Colonic mucosa (tissue), 4 donors: ENCODE measurements at regions not wholly inside any gene's neighbourhood (a gene's known extent, or its start where the extent isn't known, plus 50 kb on each side); places are given as distances from the start of the nearest gene placed in this dataset.
"Not testable (repeated sequence)": the region's sequence is repeated elsewhere in the genome, so short reads cannot be mapped to it uniquely, and the experiment has no call there.

Experiments
- DNase-seq: peaks from one replicate; pipeline ENCODE4 v3.0.0-alpha.2; 2020
- H3K27ac ChIP-seq: fragments of 200-600 bp; one replicate; pipeline ENCODE4 v1.8.0; 2021
- H3K27me3 ChIP-seq: fragments of 200-600 bp; one replicate; pipeline ENCODE4 v1.8.0; 2021
- H3K36me3 ChIP-seq: fragments of 200-600 bp; one replicate; pipeline ENCODE4 v1.8.0; 2021
- H3K4me1 ChIP-seq: fragments of 200-600 bp; one replicate; pipeline ENCODE4 v1.8.0; 2021; ENCODE audit warnings: mild to moderate bottlenecking
- H3K4me3 ChIP-seq: fragments of 200-600 bp; one replicate; pipeline ENCODE4 v1.8.0; 2021
- H3K9ac ChIP-seq, 2 donors: one replicate each; pipeline ENCODE4 v1.7.0; 2013; ENCODE audit warnings: control low read depth in 2 of 2, low read depth in 2 of 2, low read length in 2 of 2
- H3K9me3 ChIP-seq: fragments of 200-600 bp; one replicate; pipeline ENCODE4 v1.8.0; 2021
- CTCF ChIP-seq: fragments of 200-600 bp; IDR thresholded peaks from one replicate; pipeline ENCODE4 v1.8.0; 2022; ENCODE audit warnings: antibody characterized with exemption, mild to moderate bottlenecking
- intact Hi-C: fragments of 100-400 bp; cut with DNase I; formaldehyde crosslinking; loops from one replicate; pipeline ENCODE4 v1.14.1; 2022
- donor health status: healthy.
- donor health status: DM: no; HTN: no; CAD: no.
- donor health status: DM: no; HTN: no; CAD: no.

- TF ChIP-seq CTCF = no peak
- no peaks in the 10 kb centered on the region for H3K4me1 ChIP-seq
- no peaks in the 10 kb centered on the region for H3K27me3 ChIP-seq
- H3K4me3 ChIP-seq = no peak overlapping the region
- DNase-seq = no peak
- H3K36me3 ChIP-seq = no peaks in the 10 kb centered on the region
- intact Hi-C loops = no loop called here
- H3K9me3 ChIP-seq = no peaks in the 10 kb centered on the region
- no peak overlapping the region for H3K27ac ChIP-seq
- H3K9ac ChIP-seq = no peak overlapping the region
Observed at GRCh38 chr16:65312795-65313194, 190.9 kb upstream of the CDH11 start.

DNA sequence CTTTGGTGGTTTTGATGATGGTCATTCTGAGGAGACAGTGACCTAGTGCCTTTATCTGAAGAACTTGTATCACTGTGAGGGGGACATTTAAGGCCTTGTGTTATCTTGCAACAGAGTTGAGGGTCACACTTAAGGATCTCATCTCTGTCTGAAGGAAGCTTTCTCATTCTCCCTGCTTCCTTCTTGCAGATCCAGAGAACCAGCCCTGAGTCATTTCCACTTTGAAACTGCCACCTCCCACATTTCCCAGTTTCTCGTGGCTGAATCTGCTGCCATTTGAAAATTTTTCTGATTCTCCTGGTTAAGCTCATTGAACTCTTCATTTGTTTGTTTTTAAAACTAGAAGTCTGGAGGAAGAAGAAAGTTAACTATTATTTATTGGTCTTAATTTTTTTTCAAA is 190.2 kb upstream of the CDH11 start:
- intact Hi-C loops = no loop called here
- Histone ChIP-seq H3K27ac (no peak overlapping the region), H3K9ac (no peak overlapping the region), H3K27me3 (no peaks in the 10 kb centered on the region), H3K9me3 (no peaks in the 10 kb centered on the region), H3K4me1 (no peaks in the 10 kb centered on the region), H3K36me3 (no peaks in the 10 kb centered on the region), H3K4me3 (no peak overlapping the region)
- no peak for TF ChIP-seq CTCF
- no peak for DNase-seq

GRCh38 chr16:65310491-65310890 is 188.6 kb upstream of the CDH11 start:
- H3K27ac ChIP-seq, H3K9me3 ChIP-seq, H3K27me3 ChIP-seq, H3K4me1 ChIP-seq, DNase-seq, intact Hi-C loops, H3K4me3 ChIP-seq, H3K36me3 ChIP-seq, H3K9ac ChIP-seq: not testable (repeated sequence)

GRCh38 chr16:65309354-65309753 is 187.5 kb upstream of the CDH11 start:
- Histone ChIP-seq H3K27ac (no peak overlapping the region), H3K36me3 (no peaks in the 10 kb centered on the region), H3K27me3 (no peaks in the 10 kb centered on the region), H3K9ac (no peak overlapping the region), H3K4me1 (no peaks in the 10 kb centered on the region), H3K4me3 (no peak overlapping the region), H3K9me3 (no peaks in the 10 kb centered on the region)
- no peak for TF ChIP-seq CTCF
- DNase-seq = no peak
- intact Hi-C loops = no loop called here

GRCh38 chr16:65308506-65308905 is 186.6 kb upstream of the CDH11 start:
- no peaks in the 10 kb centered on the region for H3K27me3 ChIP-seq
- TF ChIP-seq CTCF = no peak
- no peak for DNase-seq
- H3K27ac ChIP-seq = no peak overlapping the region
- intact Hi-C loops = no loop called here
- H3K4me1 ChIP-seq = no peaks in the 10 kb centered on the region
- H3K9ac ChIP-seq = no peak overlapping the region
- no peak overlapping the region for H3K4me3 ChIP-seq
- H3K36me3 ChIP-seq = no peaks in the 10 kb centered on the region
- no peaks in the 10 kb centered on the region for H3K9me3 ChIP-seq

DNA sequence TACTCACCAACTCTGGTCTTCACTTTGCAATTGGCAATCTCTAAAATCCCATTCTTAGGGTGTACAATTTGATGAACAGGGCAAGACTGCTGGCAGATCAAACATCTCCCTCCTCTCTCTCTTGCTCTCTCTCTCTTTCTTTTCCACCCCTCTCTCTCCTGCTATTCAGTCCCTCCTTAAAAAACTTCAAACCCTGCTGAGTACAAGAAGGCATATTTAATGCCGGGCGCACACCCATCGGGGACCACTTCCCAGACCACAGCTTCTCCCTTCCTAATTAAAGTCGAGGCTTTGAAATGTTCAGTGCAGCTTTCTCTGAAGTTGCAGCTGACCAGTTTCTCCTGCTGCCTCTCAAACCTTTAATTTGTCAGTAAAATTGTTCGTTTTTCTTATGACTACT is 185.4 kb upstream of the CDH11 start:
- no peak for TF ChIP-seq CTCF
- Histone ChIP-seq H3K4me3 (no peak overlapping the region), H3K27me3 (no peaks in the 10 kb centered on the region), H3K4me1 (no peaks in the 10 kb centered on the region), H3K27ac (no peak overlapping the region), H3K36me3 (no peaks in the 10 kb centered on the region), H3K9ac (no peak overlapping the region), H3K9me3 (no peaks in the 10 kb centered on the region)
- intact Hi-C loops = no loop called here
- no peak for DNase-seq
